Breast epithelium (tissue), 4 donors: ENCODE measurements at regions not wholly inside any gene's neighbourhood (a gene's known extent, or its start where the extent isn't known, plus 50 kb on each side); places are given as distances from the start of the nearest gene placed in this dataset.

Source experiments
- DNase-seq, 2 donors: peaks; one replicate each; pipeline ENCODE4 v3.0.0-alpha.2; 2019; ENCODE audit warnings: low spot score in 2 of 2
- H3K27ac ChIP-seq, 2 donors: fragments of 200-600 bp; sonication (generic) in 1 of 2; one replicate each; pipeline ENCODE4 v1.5.1; 2016 to 2019; ENCODE audit warnings: mild to moderate bottlenecking in 1 of 2
- H3K27me3 ChIP-seq, 2 donors: fragments of 200-600 bp; sonication (generic) in 1 of 2; one replicate each; pipeline versions ENCODE4 v1.5.1 to v1.6.0; 2017 to 2019; ENCODE audit warnings: control low read depth in 1 of 2, mild to moderate bottlenecking in 1 of 2
- H3K36me3 ChIP-seq: fragments of 200-600 bp; one replicate; pipeline ENCODE4 v1.5.1; 2019
- H3K4me1 ChIP-seq, 2 donors: fragments of 200-600 bp; sonication (generic); one replicate each; pipeline ENCODE4 v1.5.1; 2016 to 2019; ENCODE audit warnings: control low read depth in 1 of 2
- H3K4me3 ChIP-seq, 3 donors: fragments of 200-600 bp; sonication (generic); 1 replicate in 2 of 3; 2 replicates in 1 of 3; pipeline ENCODE4 v1.5.1; 2016 to 2019; ENCODE audit warnings: mild to moderate bottlenecking in 3 of 3, moderate library complexity in 2 of 3
- H3K9me3 ChIP-seq, 2 donors: fragments of 200-600 bp; sonication (generic) in 1 of 2; one replicate each; pipeline ENCODE4 v1.5.1; 2016 to 2019; ENCODE audit warnings: control low read depth in 1 of 2
- POLR2A ChIP-seq: fragments of 450-650 bp; IDR thresholded peaks from one replicate; pipeline ENCODE4 v1.6.1; 2016; ENCODE audit warnings: antibody characterized with exemption, mild to moderate bottlenecking, moderate library complexity
- POLR2AphosphoS5 ChIP-seq, 3 donors: sonication (generic); formaldehyde crosslinking; IDR thresholded peaks; one replicate each; pipeline ENCODE4 v1.6.1; 2017; ENCODE audit warnings: antibody characterized with exemption in 3 of 3
- intact Hi-C: fragments of 100-400 bp; cut with DNase I; formaldehyde crosslinking; loops from one replicate; pipeline ENCODE4 v1.15.1; 2023; ENCODE audit warnings: low total_unique reads
- TF ChIP-seq, protein P1 (sequence below), 3 donors: fragments of 450-650 bp; IDR thresholded peaks; one replicate each; pipeline ENCODE4 v1.5.1; 2016 to 2017; ENCODE audit warnings: antibody characterized with exemption in 3 of 3, mild to moderate bottlenecking in 3 of 3, moderate library complexity in 3 of 3

DNA sequence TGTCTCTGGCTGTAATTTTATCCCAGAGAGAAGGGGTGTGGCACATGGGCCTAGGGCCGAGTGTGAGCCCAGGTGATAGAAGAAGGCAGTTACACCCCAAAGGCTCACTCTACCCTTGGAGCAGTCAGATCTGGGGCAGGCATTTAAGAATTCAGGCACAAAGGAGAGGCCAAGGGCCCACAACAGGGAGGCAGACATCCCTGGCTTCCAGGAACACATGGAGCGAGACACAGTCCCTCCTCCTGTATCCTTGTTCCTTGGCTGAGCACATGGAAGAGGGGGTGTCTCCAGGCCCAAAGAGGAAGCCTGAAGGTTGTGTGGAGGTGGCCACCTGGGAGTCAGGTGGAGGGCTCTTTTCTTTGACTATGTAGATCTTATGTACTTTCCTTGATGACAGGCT is 286.2 kb downstream of the RPS24 start:
- intact Hi-C loops: loop anchor here (1.0 kb wide), 1 partner anchor 38 kb away; no protein-coding TSS in a partner anchor
- no peak for DNase-seq

DNA sequence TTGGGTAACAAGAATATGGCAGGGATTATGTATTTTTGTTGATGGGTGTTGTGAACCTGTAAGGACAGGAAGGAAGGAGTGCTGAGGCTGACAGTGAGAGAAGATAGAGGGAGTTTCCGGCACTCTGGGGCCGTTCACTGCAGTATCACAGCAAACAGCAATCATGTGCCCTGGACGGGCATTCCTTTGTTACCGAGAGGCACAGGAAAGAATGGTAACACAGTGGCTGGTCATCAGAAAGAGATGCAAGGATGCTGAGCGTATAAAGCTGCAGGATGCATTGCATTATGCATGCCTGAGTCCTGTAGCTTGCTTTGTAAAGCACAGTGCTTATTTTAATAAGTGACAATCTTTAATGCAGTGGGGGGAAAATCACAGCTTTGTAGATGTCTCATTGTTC is 286.8 kb downstream of the RPS24 start:
- intact Hi-C loops: no loop called here
- Histone ChIP-seq H3K9me3 (no peaks in the 10 kb centered on the region), H3K27ac (no peak overlapping the region), H3K36me3 (no peaks in the 10 kb centered on the region), H3K27me3 (no peaks in the 10 kb centered on the region), H3K4me3 (no peak overlapping the region), H3K4me1 (peaks cover 0 to 3% of the 10 kb centered on the region in 2 donors)
- DNase-seq: no peak
- TF ChIP-seq POLR2AphosphoS5 (IDR thresholded peaks at IDR 0.05): no peak
- TF ChIP-seq, protein P1, sequence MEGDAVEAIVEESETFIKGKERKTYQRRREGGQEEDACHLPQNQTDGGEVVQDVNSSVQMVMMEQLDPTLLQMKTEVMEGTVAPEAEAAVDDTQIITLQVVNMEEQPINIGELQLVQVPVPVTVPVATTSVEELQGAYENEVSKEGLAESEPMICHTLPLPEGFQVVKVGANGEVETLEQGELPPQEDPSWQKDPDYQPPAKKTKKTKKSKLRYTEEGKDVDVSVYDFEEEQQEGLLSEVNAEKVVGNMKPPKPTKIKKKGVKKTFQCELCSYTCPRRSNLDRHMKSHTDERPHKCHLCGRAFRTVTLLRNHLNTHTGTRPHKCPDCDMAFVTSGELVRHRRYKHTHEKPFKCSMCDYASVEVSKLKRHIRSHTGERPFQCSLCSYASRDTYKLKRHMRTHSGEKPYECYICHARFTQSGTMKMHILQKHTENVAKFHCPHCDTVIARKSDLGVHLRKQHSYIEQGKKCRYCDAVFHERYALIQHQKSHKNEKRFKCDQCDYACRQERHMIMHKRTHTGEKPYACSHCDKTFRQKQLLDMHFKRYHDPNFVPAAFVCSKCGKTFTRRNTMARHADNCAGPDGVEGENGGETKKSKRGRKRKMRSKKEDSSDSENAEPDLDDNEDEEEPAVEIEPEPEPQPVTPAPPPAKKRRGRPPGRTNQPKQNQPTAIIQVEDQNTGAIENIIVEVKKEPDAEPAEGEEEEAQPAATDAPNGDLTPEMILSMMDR (IDR thresholded peaks at IDR 0.05): no peak
- TF ChIP-seq POLR2A: no peak

More for the DNA sequence above, 286.2 kb downstream of the RPS24 start:
- H3K36me3 ChIP-seq: no peaks in the 10 kb centered on the region
- H3K9me3 ChIP-seq: no peaks in the 10 kb centered on the region
- TF ChIP-seq POLR2A (no peak), POLR2AphosphoS5 (IDR thresholded peaks at IDR 0.05) (no peak)
- TF ChIP-seq, protein P1 (IDR thresholded peaks at IDR 0.05): no peak
- no peaks in the 10 kb centered on the region for H3K27me3 ChIP-seq
- peaks cover 0 to 3% of the 10 kb centered on the region in 2 donors for H3K4me1 ChIP-seq
- no peak overlapping the region for H3K4me3 ChIP-seq
- no peak overlapping the region for H3K27ac ChIP-seq

DNA sequence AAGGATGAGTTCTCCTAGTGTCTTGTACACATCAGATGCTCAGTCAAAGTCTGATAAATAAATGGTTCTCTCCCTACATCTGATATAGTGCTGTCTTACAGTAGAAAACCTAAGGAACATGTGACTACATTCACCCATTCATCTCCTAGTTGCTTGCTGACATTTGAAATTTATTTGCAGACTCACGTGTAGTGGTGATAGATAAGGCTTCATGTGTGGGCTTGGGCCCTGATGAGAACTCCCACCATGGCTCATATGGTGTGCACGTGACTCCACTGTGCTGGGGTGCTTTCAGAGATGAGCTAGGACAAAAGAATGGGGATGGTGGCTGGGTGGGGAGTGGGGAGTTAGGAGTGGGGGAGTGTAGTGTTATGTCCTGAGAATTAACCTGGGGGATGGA is 287.3 kb downstream of the RPS24 start:
- no peak for DNase-seq
- Histone ChIP-seq H3K4me1 (peaks cover 0 to 3% of the 10 kb centered on the region in 2 donors), H3K36me3 (no peaks in the 10 kb centered on the region), H3K27ac (no peak overlapping the region), H3K9me3 (peaks cover 0 to under 1% of the 10 kb centered on the region in 2 donors), H3K4me3 (no peak overlapping the region), H3K27me3 (no peaks in the 10 kb centered on the region)
- intact Hi-C loops: no loop called here
- TF ChIP-seq POLR2AphosphoS5 (IDR thresholded peaks at IDR 0.05) (no peak), POLR2A (no peak)
- TF ChIP-seq, protein P1 (IDR thresholded peaks at IDR 0.05): no peak

GRCh38 chr10:78321500-78321899 is 287.8 kb downstream of the RPS24 start:
- no peak overlapping the region for H3K4me3 ChIP-seq
- no peak for DNase-seq
- H3K27ac ChIP-seq: no peak overlapping the region
- H3K4me1 ChIP-seq: peaks cover 0 to 2% of the 10 kb centered on the region in 2 donors
- no peaks in the 10 kb centered on the region for H3K36me3 ChIP-seq
- intact Hi-C loops: no loop called here
- TF ChIP-seq POLR2A (no peak), POLR2AphosphoS5 (IDR thresholded peaks at IDR 0.05) (no peak)
- TF ChIP-seq, protein P1 (IDR thresholded peaks at IDR 0.05): no peak
- H3K9me3 ChIP-seq: peaks cover 0 to 5% of the 10 kb centered on the region in 2 donors
- H3K27me3 ChIP-seq: no peaks in the 10 kb centered on the region

- no peak overlapping the region for H3K27ac ChIP-seq
- no peak for DNase-seq
- intact Hi-C loops: no loop called here
- peaks cover 0 to 15% of the 10 kb centered on the region in 2 donors for H3K9me3 ChIP-seq
- no peak overlapping the region for H3K4me3 ChIP-seq
- H3K27me3 ChIP-seq: no peaks in the 10 kb centered on the region
- TF ChIP-seq, protein P1 (IDR thresholded peaks at IDR 0.05): no peak
- TF ChIP-seq POLR2AphosphoS5 (IDR thresholded peaks at IDR 0.05): no peak
- no peak for TF ChIP-seq POLR2A
- no peaks in the 10 kb centered on the region for H3K36me3 ChIP-seq
- no peaks in the 10 kb centered on the region for H3K4me1 ChIP-seq
Observed at GRCh38 chr10:78326372-78326771, 292.7 kb downstream of the RPS24 start.
